BJ (cell line): ENCODE measurements at regions not wholly inside any gene's neighbourhood (a gene's known extent, or its start where the extent isn't known, plus 50 kb on each side); places are given as distances from the start of the nearest gene placed in this dataset.

Experiments
- CTCF ChIA-PET: fragments of 350-600 bp; formaldehyde crosslinking; extraction: SDS; loops from one replicate; lab custom pipeline; 2021; ENCODE audit warnings: antibody characterized with exemption, inconsistent platforms; lab: Yijun Ruan, JAX
- POLR2A ChIA-PET: fragments of 300-600 bp; sonication (Branson Sonifier 250); formaldehyde crosslinking; extraction: SDS; loops from one replicate; lab custom pipeline; 2021; ENCODE audit warnings: antibody characterized with exemption; lab: Charles Lee
- DNase-seq: peaks from one replicate; pipeline ENCODE4 v3.0.0-alpha.2; 2011; ENCODE audit warnings: low read depth
- H3K27me3 ChIP-seq: 2 replicates; pipeline ENCODE4 v1.6.0; 2011; ENCODE audit warnings: low read length; ENCODE audit not compliant: control insufficient read depth, insufficient read depth
- H3K36me3 ChIP-seq: 2 replicates; pipeline ENCODE4 v1.5.1; 2011; ENCODE audit warnings: low read length; ENCODE audit not compliant: control insufficient read depth, insufficient read depth
- H3K4me3 ChIP-seq: 2 replicates; pipeline ENCODE4 v1.5.1; 2011; ENCODE audit warnings: low read depth, mild to moderate bottlenecking, control low read depth, low read length
- CTCF ChIP-seq: IDR thresholded peaks from 2 replicates; pipeline ENCODE4 v1.5.1; 2011; ENCODE audit warnings: low read depth, mild to moderate bottlenecking, control low read depth, inconsistent platforms, low read length, moderate library complexity; ENCODE audit not compliant: insufficient read depth

- Histone ChIP-seq H3K36me3 (no peaks in the 10 kb centered on the region), H3K27me3 (no peaks in the 10 kb centered on the region), H3K4me3 (no peak overlapping the region)
- CTCF ChIA-PET: no interaction called here
- peak; percentile 87 for DNase-seq
- POLR2A ChIA-PET: no interaction called here
- TF ChIP-seq CTCF: no peak
Observed at GRCh38 chr1:79811173-79811572, 804.6 kb upstream of the ADGRL4 start.

DNA sequence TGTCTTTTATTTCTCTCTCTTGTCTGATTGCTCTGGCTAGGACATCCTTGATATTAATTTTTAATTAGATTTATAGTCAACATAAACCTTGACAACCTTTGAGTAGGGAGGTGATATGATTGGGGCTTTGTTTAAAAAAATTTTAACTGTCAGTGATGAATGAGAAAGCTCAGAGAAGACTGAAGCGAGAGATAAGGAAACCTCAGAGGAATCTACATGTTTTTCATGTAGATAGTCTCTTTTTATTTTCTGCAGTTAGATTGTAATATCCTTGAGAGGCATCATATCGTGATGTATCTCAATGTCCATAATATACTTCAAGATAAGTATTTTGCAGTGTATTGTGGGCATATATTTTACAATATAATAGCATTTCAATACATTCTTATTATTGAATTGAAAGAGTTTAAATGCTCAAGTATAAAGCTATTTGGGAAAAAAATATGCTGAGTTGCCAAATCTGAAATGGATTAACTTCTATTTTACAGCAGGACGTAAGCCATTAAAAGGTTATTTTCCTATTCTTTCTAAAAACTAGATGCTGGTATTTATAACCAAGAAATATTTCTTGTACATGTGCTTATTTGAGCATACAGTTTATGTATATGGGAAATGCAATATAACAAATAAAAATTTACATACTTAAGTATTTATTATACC, 802.4 kb upstream of the ADGRL4 start:
- DNase-seq: no peak
- ChIA-PET CTCF (no interaction called here), POLR2A (no interaction called here)
- Histone ChIP-seq H3K4me3 (no peak overlapping the region), H3K27me3 (no peaks in the 10 kb centered on the region), H3K36me3 (no peaks in the 10 kb centered on the region)
- TF ChIP-seq CTCF: no peak

GRCh38 chr1:79807816-79808215, 801.3 kb upstream of the ADGRL4 start:
- ChIA-PET POLR2A (no interaction called here), CTCF (no interaction called here)
- DNase-seq: no peak
- Histone ChIP-seq H3K27me3 (no peaks in the 10 kb centered on the region), H3K36me3 (no peaks in the 10 kb centered on the region), H3K4me3 (no peak overlapping the region)
- TF ChIP-seq CTCF: no peak

- H3K4me3 ChIP-seq: no peak overlapping the region
- no peak for TF ChIP-seq CTCF
- H3K27me3 ChIP-seq: no peaks in the 10 kb centered on the region
- DNase-seq: no peak
- POLR2A ChIA-PET: no interaction called here
- CTCF ChIA-PET: no interaction called here
- H3K36me3 ChIP-seq: no peaks in the 10 kb centered on the region
Observed at GRCh38 chr1:79797487-79797886, 791.0 kb upstream of the ADGRL4 start.

DNA sequence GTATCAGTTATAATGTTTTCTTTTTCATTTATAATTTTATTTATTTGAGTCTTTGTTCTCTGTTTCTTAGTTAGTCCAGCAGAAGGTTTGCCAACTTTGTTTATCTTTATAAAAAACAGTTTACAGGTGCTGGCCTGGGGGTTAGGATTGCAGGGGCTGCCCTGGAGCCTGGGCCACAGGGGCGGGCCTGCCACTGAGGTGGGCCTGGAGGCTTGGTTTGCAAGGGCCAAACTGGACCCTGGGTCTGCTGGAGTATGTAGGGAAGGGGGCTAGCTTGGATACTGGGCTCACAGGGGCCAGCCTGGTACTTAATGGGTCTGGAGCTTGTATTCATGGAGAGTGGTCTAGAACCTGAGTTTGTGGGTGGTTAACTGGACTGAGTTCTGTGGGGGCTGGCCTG, 789.9 kb upstream of the ADGRL4 start:
- no peak overlapping the region for H3K4me3 ChIP-seq
- no peak for DNase-seq
- ChIA-PET CTCF (no interaction called here), POLR2A (no interaction called here)
- no peaks in the 10 kb centered on the region for H3K36me3 ChIP-seq
- no peaks in the 10 kb centered on the region for H3K27me3 ChIP-seq
- no peak for TF ChIP-seq CTCF
